ENCODE measurements at regions not wholly inside any gene's neighbourhood (a gene's known extent, or its start where the extent isn't known, plus 50 kb on each side); places are given as distances from the start of the nearest gene placed in this dataset.
"Not testable (repeated sequence)": the region's sequence is repeated elsewhere in the genome, so short reads cannot be mapped to it uniquely, and the experiment has no call there.

GRCh38 chr5:3325201-3325971, 270.2 kb upstream of the IRX1 start:
- peak overlapping the region; percentile 50 for H3K27ac ChIP-seq (ENCODE audit: poor library complexity, severe bottlenecking)
- peaks cover 6% of the 10 kb centered on the region for H3K4me1 ChIP-seq (ENCODE audit: insufficient read depth, poor library complexity, severe bottlenecking)
- TF ChIP-seq CTCF (IDR thresholded peaks at IDR 0.05; ENCODE audit: poor library complexity, severe bottlenecking) = no peak
- no peak overlapping the region for H3K4me3 ChIP-seq (ENCODE audit: severe bottlenecking)
- no peak for DNase-seq (ENCODE audit: low spot score)
- peak; percentile 63 for ATAC-seq (ENCODE audit: low read depth)
- H3K27me3 ChIP-seq (ENCODE audit: insufficient read depth, poor library complexity, severe bottlenecking) = no peaks in the 10 kb centered on the region
- H3K36me3 ChIP-seq (ENCODE audit: low read depth) = no peaks in the 10 kb centered on the region
- H3K9me3 ChIP-seq (ENCODE audit: severe bottlenecking) = no peaks in the 10 kb centered on the region

GRCh38 chr5:3324421-3325101, 271.1 kb upstream of the IRX1 start:
- DNase-seq (ENCODE audit: low spot score) = peak; percentile 61
- TF ChIP-seq CTCF (IDR thresholded peaks at IDR 0.05; ENCODE audit: poor library complexity, severe bottlenecking) = no peak
- no peak overlapping the region for H3K4me3 ChIP-seq (ENCODE audit: severe bottlenecking)
- no peaks in the 10 kb centered on the region for H3K9me3 ChIP-seq (ENCODE audit: severe bottlenecking)
- peak overlapping the region; percentile 50 for H3K27ac ChIP-seq (ENCODE audit: poor library complexity, severe bottlenecking)
- ATAC-seq (ENCODE audit: low read depth) = peak; percentile 26
- H3K36me3 ChIP-seq (ENCODE audit: low read depth) = no peaks in the 10 kb centered on the region
- peaks cover 8% of the 10 kb centered on the region for H3K4me1 ChIP-seq (ENCODE audit: insufficient read depth, poor library complexity, severe bottlenecking)
- H3K27me3 ChIP-seq (ENCODE audit: insufficient read depth, poor library complexity, severe bottlenecking) = no peaks in the 10 kb centered on the region

- not testable (repeated sequence) for H3K4me1 ChIP-seq (ENCODE audit: insufficient read depth, poor library complexity, severe bottlenecking); ATAC-seq (ENCODE audit: low read depth); H3K27me3 ChIP-seq (ENCODE audit: insufficient read depth, poor library complexity, severe bottlenecking); H3K27ac ChIP-seq (ENCODE audit: poor library complexity, severe bottlenecking); H3K4me3 ChIP-seq (ENCODE audit: severe bottlenecking); DNase-seq (ENCODE audit: low spot score); H3K9me3 ChIP-seq (ENCODE audit: severe bottlenecking); H3K36me3 ChIP-seq (ENCODE audit: low read depth)
Observed at GRCh38 chr5:3323966-3324365, 271.7 kb upstream of the IRX1 start.

- no peaks in the 10 kb centered on the region for H3K9me3 ChIP-seq (ENCODE audit: severe bottlenecking)
- TF ChIP-seq CTCF (IDR thresholded peaks at IDR 0.05; ENCODE audit: poor library complexity, severe bottlenecking) = no peak
- H3K27ac ChIP-seq (ENCODE audit: poor library complexity, severe bottlenecking) = no peak overlapping the region
- H3K36me3 ChIP-seq (ENCODE audit: low read depth) = no peaks in the 10 kb centered on the region
- no peak for ATAC-seq (ENCODE audit: low read depth)
- no peak for DNase-seq (ENCODE audit: low spot score)
- H3K4me1 ChIP-seq (ENCODE audit: insufficient read depth, poor library complexity, severe bottlenecking) = peaks cover 8% of the 10 kb centered on the region
- H3K27me3 ChIP-seq (ENCODE audit: insufficient read depth, poor library complexity, severe bottlenecking) = no peaks in the 10 kb centered on the region
- H3K4me3 ChIP-seq (ENCODE audit: severe bottlenecking) = no peak overlapping the region
Observed at GRCh38 chr5:3323144-3323543, 272.5 kb upstream of the IRX1 start.

- Histone ChIP-seq H3K4me3 (ENCODE audit: severe bottlenecking) (no peak overlapping the region), H3K27me3 (ENCODE audit: insufficient read depth, poor library complexity, severe bottlenecking) (no peaks in the 10 kb centered on the region), H3K9me3 (ENCODE audit: severe bottlenecking) (no peaks in the 10 kb centered on the region), H3K4me1 (ENCODE audit: insufficient read depth, poor library complexity, severe bottlenecking) (peaks cover 8% of the 10 kb centered on the region), H3K27ac (ENCODE audit: poor library complexity, severe bottlenecking) (no peak overlapping the region), H3K36me3 (ENCODE audit: low read depth) (no peaks in the 10 kb centered on the region)
- no peak for ATAC-seq (ENCODE audit: low read depth)
- no peak for TF ChIP-seq CTCF (IDR thresholded peaks at IDR 0.05; ENCODE audit: poor library complexity, severe bottlenecking)
- DNase-seq (ENCODE audit: low spot score) = no peak
Observed at GRCh38 chr5:3322642-3323041, 273.0 kb upstream of the IRX1 start.

Data from RWPE2 (cell line).